ENCODE measurements at regions not wholly inside any gene's neighbourhood (a gene's known extent, or its start where the extent isn't known, plus 50 kb on each side); places are given as distances from the start of the nearest gene placed in this dataset.

- no peak for DNase-seq
Observed at GRCh38 chrX:17919896-17920446, 58.9 kb upstream of the RAI2 start.

GRCh38 chrX:17917945-17918577 lies 57.0 kb upstream of the RAI2 start:
- no peak for DNase-seq

DNA sequence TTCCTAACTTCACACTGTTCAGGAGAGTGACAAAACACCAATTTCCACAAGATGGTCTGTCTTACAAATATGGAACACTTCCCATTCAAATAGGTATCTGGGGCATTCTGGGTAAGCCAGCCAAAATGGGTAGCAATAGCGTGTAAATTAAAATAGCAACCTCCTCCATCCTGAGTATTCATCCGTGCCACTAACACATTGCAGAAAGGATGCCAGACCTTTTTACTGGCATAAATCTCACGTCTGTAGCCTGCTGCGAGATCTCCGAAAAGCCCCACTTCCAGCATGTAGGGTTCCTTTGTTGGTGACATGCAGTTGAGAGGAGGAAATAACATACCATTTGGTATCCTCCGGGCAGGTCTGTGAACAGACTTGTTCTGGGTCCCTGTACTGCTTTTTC lies 52.7 kb upstream of the RAI2 start:
- DNase-seq, result no peak

Measured in femur (tissue), 1 donor.